Heart left ventricle (tissue), 16 donors: ENCODE measurements at regions not wholly inside any gene's neighbourhood (a gene's known extent, or its start where the extent isn't known, plus 50 kb on each side); places are given as distances from the start of the nearest gene placed in this dataset.

Experiments used
- ATAC-seq, 4 donors: fragments of 200-7000 bp; cut with Tn5 transposase; one replicate each; pipeline ENCODE4 v1.9.1; 2020 to 2022; ENCODE audit warnings: moderate library complexity in 4 of 4, mild to moderate bottlenecking in 3 of 4, moderate number of reproducible peaks in 1 of 4
- DNase-seq, 5 donors: peaks; one replicate each; pipeline ENCODE4 v3.0.0-alpha.2; 2020
- H3K27ac ChIP-seq, 12 donors: fragments of 200-600 bp; sonication (generic) in 4 of 12; one replicate each; pipeline versions ENCODE4 v1.5.0 to v1.8.0; 2016 to 2022; ENCODE audit warnings: mild to moderate bottlenecking in 2 of 12
- H3K27me3 ChIP-seq, 9 donors: fragments of 200-600 bp; sonication (generic) in 2 of 9; one replicate each; pipeline versions ENCODE4 v1.5.1 to v1.8.0; 2016 to 2022; ENCODE audit warnings: mild to moderate bottlenecking in 3 of 9
- H3K36me3 ChIP-seq, 9 donors: fragments of 200-600 bp; sonication (generic) in 2 of 9; one replicate each; pipeline versions ENCODE4 v1.5.0 to v1.8.0; 2018 to 2022; ENCODE audit warnings: mild to moderate bottlenecking in 2 of 9
- H3K4me1 ChIP-seq, 12 donors: fragments of 200-600 bp; sonication (generic) in 4 of 12; one replicate each; pipeline versions ENCODE4 v1.5.0 to v1.8.0; 2016 to 2022; ENCODE audit warnings: mild to moderate bottlenecking in 3 of 12
- H3K4me3 ChIP-seq, 12 donors: fragments of 200-600 bp; sonication (generic) in 4 of 12; one replicate each; pipeline versions ENCODE4 v1.5.0 to v1.8.0; 2017 to 2022; ENCODE audit warnings: mild to moderate bottlenecking in 9 of 12, moderate library complexity in 4 of 12
- H3K9me3 ChIP-seq, 12 donors: fragments of 200-600 bp; sonication (generic) in 4 of 12; one replicate each; pipeline versions ENCODE4 v1.5.0 to v1.8.0; 2016 to 2022; ENCODE audit warnings: mild to moderate bottlenecking in 1 of 12
- CTCF ChIP-seq, 12 donors: fragments of 200-600 bp; sonication (generic) in 4 of 12; IDR thresholded peaks; one replicate each; pipeline versions ENCODE4 v1.5.0 to v1.8.0; 2018 to 2022; ENCODE audit warnings: antibody characterized with exemption in 12 of 12, mild to moderate bottlenecking in 5 of 12
- POLR2A ChIP-seq, 2 donors: fragments of 450-650 bp; IDR thresholded peaks; one replicate each; pipeline ENCODE4 v1.6.1; 2017; ENCODE audit warnings: antibody characterized with exemption in 2 of 2, mild to moderate bottlenecking in 2 of 2, moderate library complexity in 2 of 2
- WGBS, 4 donors: extraction: QIAGEN DNeasy Blood & Tissue Kit in 2 of 4; methylation state at CpG; one replicate each; pipeline versions ENCODE4 v1.1.5 to v1.1.7; 2013 to 2018; 5-methylcytosine and 5-hydroxymethylcytosine counted together
- intact Hi-C, 10 donors: fragments of 100-400 bp; cut with DNase I; formaldehyde crosslinking; loops; one replicate each; pipeline versions ENCODE4 v1.11.1 to v1.14.2; 2022
- donor health status: ischemic (EF 13 %, LVEDD 7.1; RV severe dilation, severe dysfunction).
- donor health status: healthy with polysubstance abuse.
- donor health status: DM: no; HTN: yes; CAD: no.
- donor health status: DM: no; HTN: no; CAD: no.
- donor health status: ischemic (EF 25% LVEDD 6.9; RV normal size, moderate dysfunction).
- donor health status: ischemic (EF 25% LVEDD 5.7; RV mildly dilated, moderate dysfunction).
- donor health status: healthy.
- donor health status: DM: yes; HTN: yes; CAD: no.
- donor health status: ischemic (EF 35%, LVEDD 5.7; RV mildly dilated, moderate dysfunction).
- donor health status: nonischemic (EF 11% LVEDD 7.7; RV severe dilation, severe dysfunction).
- donor health status: DM: yes; HTN: yes; CAD: no.
- donor health status: PGD.
- donor health status: ischemic (EF 29% LVEDD 5.4; RV normal size, mild dysfunction).
- donor health status: nonischemic (EF 23%, LVEDD 6.1; RV moderate dilation, normal function).

GRCh38 chrX:78548012-78548411 is 111.1 kb downstream of the RTL3 start:
- Histone ChIP-seq H3K4me1 (no peaks in the 10 kb centered on the region), H3K27me3 (no peaks in the 10 kb centered on the region), H3K4me3 (no peak overlapping the region), H3K27ac (no peak overlapping the region), H3K36me3 (no peaks in the 10 kb centered on the region), H3K9me3 (peaks cover 0 to 17% (median 7%) of the 10 kb centered on the region in 12 donors)
- ATAC-seq: no peak
- 49 to 68% (median 58%) methylated on average over 2 of the region's 2 CpGs for WGBS, 4 donors
- intact Hi-C loops: loop anchor here in 1 of 10 donors (10.0 kb wide), 1 partner anchor 867 kb away; no protein-coding TSS in a partner anchor
- TF ChIP-seq POLR2A (IDR thresholded peaks at IDR 0.05): no peak
- TF ChIP-seq CTCF (IDR thresholded peaks at IDR 0.05): no peak
- no peak for DNase-seq

GRCh38 chrX:78545233-78545632 is 113.9 kb downstream of the RTL3 start:
- no peak for DNase-seq
- Histone ChIP-seq H3K9me3 (peaks cover 0 to 20% (median 7%) of the 10 kb centered on the region in 12 donors), H3K4me1 (no peaks in the 10 kb centered on the region), H3K27me3 (no peaks in the 10 kb centered on the region), H3K4me3 (no peak overlapping the region), H3K36me3 (no peaks in the 10 kb centered on the region), H3K27ac (no peak overlapping the region)
- TF ChIP-seq CTCF (IDR thresholded peaks at IDR 0.05) (no peak), POLR2A (IDR thresholded peaks at IDR 0.05) (no peak)
- no peak for ATAC-seq
- intact Hi-C loops: loop anchor here in 1 of 10 donors (10.0 kb wide), 1 partner anchor 870 kb away; no protein-coding TSS in a partner anchor

- no peak overlapping the region for H3K27ac ChIP-seq
- no peak for ATAC-seq
- no peak for TF ChIP-seq POLR2A (IDR thresholded peaks at IDR 0.05)
- TF ChIP-seq CTCF (IDR thresholded peaks at IDR 0.05): no peak
- 81 to 98% (median 90%) methylated on average over 1 of the region's 1 CpG for WGBS, 4 donors
- intact Hi-C loops: loop anchor here in 1 of 10 donors (10.0 kb wide), 1 partner anchor 872 kb away; no protein-coding TSS in a partner anchor
- no peak for DNase-seq
- no peak overlapping the region for H3K4me3 ChIP-seq
- H3K9me3 ChIP-seq: peaks cover 0 to 24% (median 7%) of the 10 kb centered on the region in 12 donors
- no peaks in the 10 kb centered on the region for H3K36me3 ChIP-seq
- no peaks in the 10 kb centered on the region for H3K4me1 ChIP-seq
- no peaks in the 10 kb centered on the region for H3K27me3 ChIP-seq
These were observed 115.8 kb downstream of the RTL3 start for GRCh38 chrX:78543281-78543680.

- H3K9me3 ChIP-seq: peaks cover 0 to 24% (median 7%) of the 10 kb centered on the region in 12 donors
- WGBS, 4 donors: 62 to 82% (median 66%) methylated on average over 2 of the region's 2 CpGs
- H3K4me1 ChIP-seq: no peaks in the 10 kb centered on the region
- no peaks in the 10 kb centered on the region for H3K36me3 ChIP-seq
- ATAC-seq (no peak), DNase-seq (no peak)
- TF ChIP-seq CTCF (IDR thresholded peaks at IDR 0.05) (no peak), POLR2A (IDR thresholded peaks at IDR 0.05) (no peak)
- intact Hi-C loops: loop anchor here in 1 of 10 donors (10.0 kb wide), 1 partner anchor 875 kb away; no protein-coding TSS in a partner anchor
- no peak overlapping the region for H3K4me3 ChIP-seq
- no peak overlapping the region for H3K27ac ChIP-seq
- no peaks in the 10 kb centered on the region for H3K27me3 ChIP-seq
These were observed 119.0 kb downstream of the RTL3 start for GRCh38 chrX:78540171-78540570.
